ENCODE measurements at regions not wholly inside any gene's neighbourhood (a gene's known extent, or its start where the extent isn't known, plus 50 kb on each side); places are given as distances from the start of the nearest gene placed in this dataset.

- TF ChIP-seq POLR2A (IDR thresholded peaks at IDR 0.05; ENCODE audit: low read depth, low read length), result no peak
- no peak for FAIRE-seq
- no peak for DNase-seq (ENCODE audit: insufficient read length, low spot score)
These were observed 797.6 kb downstream of the ADGRL2 start for GRCh38 chr1:82598337-82598736.

GRCh38 chr1:82597649-82598048 lies 796.9 kb downstream of the ADGRL2 start:
- FAIRE-seq, result no peak
- no peak for TF ChIP-seq POLR2A (IDR thresholded peaks at IDR 0.05; ENCODE audit: low read depth, low read length)
- no peak for DNase-seq (ENCODE audit: insufficient read length, low spot score)

GRCh38 chr1:82597141-82597540 lies 796.4 kb downstream of the ADGRL2 start:
- FAIRE-seq (no peak), DNase-seq (ENCODE audit: insufficient read length, low spot score) (no peak)
- TF ChIP-seq POLR2A (IDR thresholded peaks at IDR 0.05; ENCODE audit: low read depth, low read length), result no peak

- FAIRE-seq (no peak), DNase-seq (ENCODE audit: insufficient read length, low spot score) (no peak)
- TF ChIP-seq POLR2A (IDR thresholded peaks at IDR 0.05; ENCODE audit: low read depth, low read length), result no peak
These were observed 792.8 kb downstream of the ADGRL2 start for GRCh38 chr1:82593561-82593960.

GRCh38 chr1:82589588-82589987 lies 788.9 kb downstream of the ADGRL2 start:
- DNase-seq (ENCODE audit: insufficient read length, low spot score) (no peak), FAIRE-seq (no peak)
- TF ChIP-seq POLR2A (IDR thresholded peaks at IDR 0.05; ENCODE audit: low read depth, low read length), result no peak

DNA sequence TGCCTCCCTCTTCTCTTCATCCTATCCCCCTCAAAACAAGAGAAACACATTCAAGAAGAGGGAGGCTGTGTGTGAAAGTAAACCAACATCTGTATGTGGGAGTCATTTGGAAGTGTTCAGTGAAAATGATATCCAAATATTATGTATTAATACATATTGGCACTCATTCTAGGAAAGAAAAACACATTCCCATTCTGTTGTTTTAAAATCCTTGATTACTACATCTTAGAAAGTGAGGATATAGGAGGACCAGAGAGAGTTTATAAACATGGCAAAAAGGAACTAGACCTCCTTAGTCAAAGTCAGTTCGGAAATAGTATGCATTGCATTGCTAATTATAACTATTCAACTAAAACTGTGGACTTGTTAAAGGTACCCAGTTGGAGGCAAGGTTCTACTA lies 786.6 kb downstream of the ADGRL2 start:
- DNase-seq (ENCODE audit: insufficient read length, low spot score) (no peak), FAIRE-seq (no peak)
- TF ChIP-seq POLR2A (IDR thresholded peaks at IDR 0.05; ENCODE audit: low read depth, low read length), result no peak

- DNase-seq (ENCODE audit: insufficient read length, low spot score), result no peak
- no peak for TF ChIP-seq POLR2A (IDR thresholded peaks at IDR 0.05; ENCODE audit: low read depth, low read length)
- no peak for FAIRE-seq
These were observed 785.7 kb downstream of the ADGRL2 start for GRCh38 chr1:82586473-82586872.

DNA sequence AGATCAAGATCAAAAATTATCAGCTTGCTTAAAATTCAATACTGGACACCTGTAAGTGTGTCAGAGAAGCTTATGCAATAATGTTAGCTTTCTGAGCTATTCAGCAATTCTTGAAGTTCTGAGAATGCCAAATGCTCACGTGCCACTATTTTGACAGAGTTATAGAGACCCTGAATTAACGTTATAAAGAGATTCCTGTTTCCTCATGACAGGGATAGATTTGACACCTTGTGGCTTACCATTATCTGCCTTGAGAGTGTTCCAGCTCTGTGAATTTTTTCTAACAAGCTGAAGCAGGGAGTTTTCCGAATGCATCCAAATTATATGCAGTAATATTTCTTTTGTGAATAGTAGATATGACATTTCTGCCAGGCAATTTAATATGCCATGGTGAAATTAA lies 781.6 kb downstream of the ADGRL2 start:
- no peak for TF ChIP-seq POLR2A (IDR thresholded peaks at IDR 0.05; ENCODE audit: low read depth, low read length)
- DNase-seq (ENCODE audit: insufficient read length, low spot score), result no peak
- no peak for FAIRE-seq

DNA sequence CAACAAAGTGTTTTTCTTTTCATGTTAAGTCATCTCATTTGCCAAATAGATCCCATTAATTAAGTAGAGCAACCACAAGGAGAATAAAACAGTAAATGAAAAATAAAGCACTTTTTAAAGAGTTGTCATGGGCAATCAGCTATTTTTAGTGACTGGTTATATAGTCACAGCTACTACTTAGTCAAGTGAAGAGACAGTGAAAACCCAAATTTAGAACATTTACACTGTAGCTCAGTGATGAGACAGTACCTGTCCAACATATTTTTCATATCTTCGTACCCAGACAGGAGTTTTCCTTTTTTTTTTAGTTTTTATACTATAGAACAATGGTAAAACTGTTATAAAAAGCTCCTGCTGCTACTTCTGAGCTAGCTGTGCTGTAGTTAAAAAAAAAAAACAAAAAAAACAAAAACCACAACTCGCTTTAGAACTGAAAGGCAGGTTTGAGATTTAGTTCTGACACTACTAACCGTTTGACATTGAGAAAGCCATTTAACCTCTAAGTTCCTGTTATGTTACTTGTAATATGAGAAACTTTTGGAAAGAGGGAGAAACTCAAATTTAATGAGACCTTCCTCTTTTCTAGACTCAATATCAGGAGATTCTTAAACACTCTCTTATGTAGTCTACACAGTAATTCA lies 777.5 kb downstream of the ADGRL2 start:
- DNase-seq (ENCODE audit: insufficient read length, low spot score) (no peak), FAIRE-seq (no peak)
- no peak for TF ChIP-seq POLR2A (IDR thresholded peaks at IDR 0.05; ENCODE audit: low read depth, low read length)

GRCh38 chr1:82567348-82567747 lies 766.6 kb downstream of the ADGRL2 start:
- DNase-seq (ENCODE audit: insufficient read length, low spot score) (no peak), FAIRE-seq (no peak)
- no peak for TF ChIP-seq POLR2A (IDR thresholded peaks at IDR 0.05; ENCODE audit: low read depth, low read length)

GRCh38 chr1:82565546-82565945 lies 764.8 kb downstream of the ADGRL2 start:
- FAIRE-seq, result no peak
- peak; percentile 6 for DNase-seq (ENCODE audit: insufficient read length, low spot score)
- no peak for TF ChIP-seq POLR2A (IDR thresholded peaks at IDR 0.05; ENCODE audit: low read depth, low read length)

DNA sequence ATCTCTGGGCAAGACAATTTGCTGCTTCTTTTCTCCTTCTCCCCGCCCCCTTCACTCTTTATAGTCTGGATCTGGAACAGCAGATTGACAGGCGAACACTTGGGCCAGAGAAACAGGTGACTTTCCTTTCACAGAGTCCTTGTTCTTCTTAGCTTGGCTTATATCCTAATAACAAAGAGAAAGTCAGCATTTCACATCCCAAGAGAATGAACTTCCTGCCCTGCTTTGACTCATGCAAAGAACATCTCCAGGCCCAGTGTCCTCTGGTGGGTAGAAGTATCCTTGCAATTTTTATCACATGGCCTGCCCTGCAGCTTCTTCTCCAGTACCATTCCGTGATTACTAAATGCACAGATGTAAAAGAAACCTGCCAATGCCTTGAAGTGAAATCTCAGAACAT lies 764.4 kb downstream of the ADGRL2 start:
- DNase-seq (ENCODE audit: insufficient read length, low spot score) (peak; percentile 3), FAIRE-seq (peak; percentile 99)
- TF ChIP-seq POLR2A (IDR thresholded peaks at IDR 0.05; ENCODE audit: low read depth, low read length), result no peak

GRCh38 chr1:82564333-82564732 lies 763.6 kb downstream of the ADGRL2 start:
- TF ChIP-seq POLR2A (IDR thresholded peaks at IDR 0.05; ENCODE audit: low read depth, low read length), result no peak
- DNase-seq (ENCODE audit: insufficient read length, low spot score) (no peak), FAIRE-seq (no peak)

DNA sequence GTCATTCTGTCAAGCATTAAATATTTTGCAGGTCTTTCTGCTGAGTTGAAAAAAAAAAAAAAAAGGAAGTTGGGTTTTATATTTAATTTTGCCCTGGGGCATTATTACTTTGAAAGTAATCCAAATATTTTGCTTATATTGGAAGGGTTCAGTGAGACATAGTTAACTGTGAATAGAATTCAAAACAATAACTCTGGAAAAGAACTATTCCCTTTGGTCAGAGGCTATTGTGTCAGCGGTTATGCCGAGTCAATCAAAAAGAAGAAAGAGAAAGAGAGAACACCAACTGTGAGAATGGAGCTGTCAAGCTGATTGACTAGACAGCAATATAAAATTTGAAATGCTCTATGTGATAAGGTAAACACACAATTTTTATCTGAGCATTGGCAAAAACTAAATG lies 761.7 kb downstream of the ADGRL2 start:
- TF ChIP-seq POLR2A (IDR thresholded peaks at IDR 0.05; ENCODE audit: low read depth, low read length), result no peak
- DNase-seq (ENCODE audit: insufficient read length, low spot score) (no peak), FAIRE-seq (no peak)

GRCh38 chr1:82560566-82560965 lies 759.8 kb downstream of the ADGRL2 start:
- TF ChIP-seq POLR2A (IDR thresholded peaks at IDR 0.05; ENCODE audit: low read depth, low read length), result no peak
- no peak for DNase-seq (ENCODE audit: insufficient read length, low spot score)
- FAIRE-seq, result no peak

- DNase-seq (ENCODE audit: insufficient read length, low spot score) (no peak), FAIRE-seq (no peak)
- TF ChIP-seq POLR2A (IDR thresholded peaks at IDR 0.05; ENCODE audit: low read depth, low read length), result no peak
These were observed 754.8 kb downstream of the ADGRL2 start for GRCh38 chr1:82555501-82555900.

Data from H54 (cell line).